K562 (cell line): ENCODE measurements at regions not wholly inside any gene's neighbourhood (a gene's known extent, or its start where the extent isn't known, plus 50 kb on each side); places are given as distances from the start of the nearest gene placed in this dataset.

ENCODE experiments used
- CBFB ChIP-seq: sonication (generic); formaldehyde crosslinking; IDR thresholded peaks from 2 replicates; pipeline ENCODE4 v1.4.0; 2020; ENCODE audit warnings: mild to moderate bottlenecking, missing genetic modification reagents
- COPS2 ChIP-seq: fragments of 450-650 bp; conservative IDR thresholded peaks from 2 replicates; pipeline ENCODE4 v1.6.1; 2016; ENCODE audit warnings: mild to moderate bottlenecking, moderate library complexity
- SMARCC2 ChIP-seq: fragments of 450-650 bp; IDR thresholded peaks from 2 replicates; pipeline ENCODE4 v1.6.1; 2017; ENCODE audit warnings: antibody characterized with exemption, moderate library complexity, mild to moderate bottlenecking, low read depth
- SPI1 ChIP-seq: IDR thresholded peaks from 2 replicates; pipeline ENCODE4 v1.6.1; 2011; ENCODE audit warnings: low read depth, low read length, control low read depth, borderline replicate concordance
- ZNF239 ChIP-seq: fragments of 250-450 bp; sonication (Bioruptor Pico); IDR thresholded peaks from 2 replicates; pipeline ENCODE4 v1.4.0; 2020; ENCODE audit warnings: mild to moderate bottlenecking
- TF ChIP-seq, protein P1 (sequence below): IDR thresholded peaks from 3 replicates; pipeline ENCODE4 v1.6.1; 2011; ENCODE audit warnings: borderline replicate concordance, mild to moderate bottlenecking, moderate library complexity; ENCODE audit not compliant: insufficient read length; ENCODE audit errors: extremely low read depth
- TF ChIP-seq, protein P2 (sequence below), 3 experiments: IDR thresholded peaks in 2 of 3; conservative IDR thresholded peaks in 1 of 3; 2 replicates each; pipeline ENCODE4 v1.5.1; 2011 to 2012; ENCODE audit warnings: low read length in 3 of 3, mild to moderate bottlenecking in 3 of 3, control low read depth in 2 of 3, improper control_type of control experiment in 1 of 3, inconsistent platforms in 1 of 3, low read depth in 1 of 3, mixed read lengths in 1 of 3, moderate library complexity in 1 of 3; ENCODE audit not compliant: insufficient read depth in 2 of 3
- TF ChIP-seq, protein P3 (sequence below), 2 experiments: fragments of 450-650 bp in 1 of 2; sonication (generic) in 1 of 2; formaldehyde crosslinking in 1 of 2; IDR thresholded peaks; 2 replicates each; pipeline versions ENCODE4 v1.7.1 to v1.9.0; 2016 to 2022; ENCODE audit warnings: inconsistent platforms in 1 of 2, mild to moderate bottlenecking in 1 of 2, missing genetic modification reagents in 1 of 2

DNA sequence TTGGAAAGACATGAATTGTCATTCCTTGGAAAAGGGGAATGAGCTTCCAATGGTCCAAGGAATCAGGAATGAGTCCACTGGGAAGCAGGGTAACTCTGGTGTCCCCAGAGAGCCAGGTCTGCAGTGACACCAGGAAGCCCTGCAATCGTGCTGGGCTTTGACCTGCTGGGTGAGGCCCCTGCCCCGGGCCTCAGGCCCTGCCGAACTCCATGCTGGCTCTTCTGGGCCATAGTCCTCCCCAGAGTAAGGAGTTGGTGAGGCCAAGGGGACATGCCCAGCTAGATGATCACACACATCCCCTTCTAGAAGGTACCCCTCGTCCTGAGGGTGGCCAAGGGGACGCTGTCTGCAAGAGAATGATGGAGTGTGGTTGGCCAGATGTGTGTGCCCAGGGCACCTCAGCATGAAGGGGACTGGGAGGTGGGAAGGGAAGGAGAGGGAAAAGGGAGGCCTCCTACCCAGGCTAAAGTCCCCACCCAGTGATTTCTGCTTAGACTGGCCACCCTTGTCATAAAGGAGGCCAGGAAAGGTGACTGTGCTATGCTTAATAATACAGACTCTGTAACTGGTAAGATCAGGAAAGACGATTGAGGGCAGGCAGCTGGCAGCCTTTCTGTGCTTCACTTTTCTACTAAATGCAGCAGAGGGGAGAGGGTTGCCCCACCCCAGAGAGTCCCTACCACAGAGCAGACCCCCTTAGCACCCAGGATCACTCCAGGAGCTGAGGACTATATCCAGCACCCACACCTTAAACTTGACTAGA, 119.3 kb downstream of the SNX5 start:
- TF ChIP-seq COPS2 (no peak), CBFB (CRISPR knock-in tag) (no peak), SMARCC2 (no peak), ZNF239 (CRISPR knock-in tag) (no peak), SPI1 (no peak)
- TF ChIP-seq, protein P1, sequence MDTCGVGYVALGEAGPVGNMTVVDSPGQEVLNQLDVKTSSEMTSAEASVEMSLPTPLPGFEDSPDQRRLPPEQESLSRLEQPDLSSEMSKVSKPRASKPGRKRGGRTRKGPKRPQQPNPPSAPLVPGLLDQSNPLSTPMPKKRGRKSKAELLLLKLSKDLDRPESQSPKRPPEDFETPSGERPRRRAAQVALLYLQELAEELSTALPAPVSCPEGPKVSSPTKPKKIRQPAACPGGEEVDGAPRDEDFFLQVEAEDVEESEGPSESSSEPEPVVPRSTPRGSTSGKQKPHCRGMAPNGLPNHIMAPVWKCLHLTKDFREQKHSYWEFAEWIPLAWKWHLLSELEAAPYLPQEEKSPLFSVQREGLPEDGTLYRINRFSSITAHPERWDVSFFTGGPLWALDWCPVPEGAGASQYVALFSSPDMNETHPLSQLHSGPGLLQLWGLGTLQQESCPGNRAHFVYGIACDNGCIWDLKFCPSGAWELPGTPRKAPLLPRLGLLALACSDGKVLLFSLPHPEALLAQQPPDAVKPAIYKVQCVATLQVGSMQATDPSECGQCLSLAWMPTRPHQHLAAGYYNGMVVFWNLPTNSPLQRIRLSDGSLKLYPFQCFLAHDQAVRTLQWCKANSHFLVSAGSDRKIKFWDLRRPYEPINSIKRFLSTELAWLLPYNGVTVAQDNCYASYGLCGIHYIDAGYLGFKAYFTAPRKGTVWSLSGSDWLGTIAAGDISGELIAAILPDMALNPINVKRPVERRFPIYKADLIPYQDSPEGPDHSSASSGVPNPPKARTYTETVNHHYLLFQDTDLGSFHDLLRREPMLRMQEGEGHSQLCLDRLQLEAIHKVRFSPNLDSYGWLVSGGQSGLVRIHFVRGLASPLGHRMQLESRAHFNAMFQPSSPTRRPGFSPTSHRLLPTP = no peak
- TF ChIP-seq, protein P2, sequence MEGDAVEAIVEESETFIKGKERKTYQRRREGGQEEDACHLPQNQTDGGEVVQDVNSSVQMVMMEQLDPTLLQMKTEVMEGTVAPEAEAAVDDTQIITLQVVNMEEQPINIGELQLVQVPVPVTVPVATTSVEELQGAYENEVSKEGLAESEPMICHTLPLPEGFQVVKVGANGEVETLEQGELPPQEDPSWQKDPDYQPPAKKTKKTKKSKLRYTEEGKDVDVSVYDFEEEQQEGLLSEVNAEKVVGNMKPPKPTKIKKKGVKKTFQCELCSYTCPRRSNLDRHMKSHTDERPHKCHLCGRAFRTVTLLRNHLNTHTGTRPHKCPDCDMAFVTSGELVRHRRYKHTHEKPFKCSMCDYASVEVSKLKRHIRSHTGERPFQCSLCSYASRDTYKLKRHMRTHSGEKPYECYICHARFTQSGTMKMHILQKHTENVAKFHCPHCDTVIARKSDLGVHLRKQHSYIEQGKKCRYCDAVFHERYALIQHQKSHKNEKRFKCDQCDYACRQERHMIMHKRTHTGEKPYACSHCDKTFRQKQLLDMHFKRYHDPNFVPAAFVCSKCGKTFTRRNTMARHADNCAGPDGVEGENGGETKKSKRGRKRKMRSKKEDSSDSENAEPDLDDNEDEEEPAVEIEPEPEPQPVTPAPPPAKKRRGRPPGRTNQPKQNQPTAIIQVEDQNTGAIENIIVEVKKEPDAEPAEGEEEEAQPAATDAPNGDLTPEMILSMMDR (IDR thresholded peaks at IDR 0.05 in 2 of 3, conservative IDR thresholded peaks at IDR 0.05 in 1 of 3; ENCODE audit: insufficient read depth in 2 of 3, low read depth in 1 of 3, low read length in 3 of 3) = no peak
- TF ChIP-seq, protein P3, sequence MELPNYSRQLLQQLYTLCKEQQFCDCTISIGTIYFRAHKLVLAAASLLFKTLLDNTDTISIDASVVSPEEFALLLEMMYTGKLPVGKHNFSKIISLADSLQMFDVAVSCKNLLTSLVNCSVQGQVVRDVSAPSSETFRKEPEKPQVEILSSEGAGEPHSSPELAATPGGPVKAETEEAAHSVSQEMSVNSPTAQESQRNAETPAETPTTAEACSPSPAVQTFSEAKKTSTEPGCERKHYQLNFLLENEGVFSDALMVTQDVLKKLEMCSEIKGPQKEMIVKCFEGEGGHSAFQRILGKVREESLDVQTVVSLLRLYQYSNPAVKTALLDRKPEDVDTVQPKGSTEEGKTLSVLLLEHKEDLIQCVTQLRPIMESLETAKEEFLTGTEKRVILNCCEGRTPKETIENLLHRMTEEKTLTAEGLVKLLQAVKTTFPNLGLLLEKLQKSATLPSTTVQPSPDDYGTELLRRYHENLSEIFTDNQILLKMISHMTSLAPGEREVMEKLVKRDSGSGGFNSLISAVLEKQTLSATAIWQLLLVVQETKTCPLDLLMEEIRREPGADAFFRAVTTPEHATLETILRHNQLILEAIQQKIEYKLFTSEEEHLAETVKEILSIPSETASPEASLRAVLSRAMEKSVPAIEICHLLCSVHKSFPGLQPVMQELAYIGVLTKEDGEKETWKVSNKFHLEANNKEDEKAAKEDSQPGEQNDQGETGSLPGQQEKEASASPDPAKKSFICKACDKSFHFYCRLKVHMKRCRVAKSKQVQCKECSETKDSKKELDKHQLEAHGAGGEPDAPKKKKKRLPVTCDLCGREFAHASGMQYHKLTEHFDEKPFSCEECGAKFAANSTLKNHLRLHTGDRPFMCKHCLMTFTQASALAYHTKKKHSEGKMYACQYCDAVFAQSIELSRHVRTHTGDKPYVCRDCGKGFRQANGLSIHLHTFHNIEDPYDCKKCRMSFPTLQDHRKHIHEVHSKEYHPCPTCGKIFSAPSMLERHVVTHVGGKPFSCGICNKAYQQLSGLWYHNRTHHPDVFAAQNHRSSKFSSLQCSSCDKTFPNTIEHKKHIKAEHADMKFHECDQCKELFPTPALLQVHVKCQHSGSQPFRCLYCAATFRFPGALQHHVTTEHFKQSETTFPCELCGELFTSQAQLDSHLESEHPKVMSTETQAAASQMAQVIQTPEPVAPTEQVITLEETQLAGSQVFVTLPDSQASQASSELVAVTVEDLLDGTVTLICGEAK (IDR thresholded peaks at IDR 0.05) = no peak
- TF ChIP-seq, protein P3 (CRISPR knock-in tag; IDR thresholded peaks at IDR 0.05) = no peak
